HG02970 (cell line): ENCODE measurements at regions not wholly inside any gene's neighbourhood (a gene's known extent, or its start where the extent isn't known, plus 50 kb on each side); places are given as distances from the start of the nearest gene placed in this dataset.
"Not testable (repeated sequence)": the region's sequence is repeated elsewhere in the genome, so short reads cannot be mapped to it uniquely, and the experiment has no call there.

Source experiments
- ATAC-seq: cut with Tn5 transposase; IDR thresholded peaks from one replicate; pipeline ENCODE4 v1.9.1; 2021; ENCODE audit warnings: mild to moderate bottlenecking, moderate library complexity, moderate number of reproducible peaks; ENCODE audit not compliant: unreplicated experiment, low FRiP score

GRCh38 chr5:19229179-19229835 is 758.7 kb downstream of the CDH18 start:
- ATAC-seq: no peak

DNA sequence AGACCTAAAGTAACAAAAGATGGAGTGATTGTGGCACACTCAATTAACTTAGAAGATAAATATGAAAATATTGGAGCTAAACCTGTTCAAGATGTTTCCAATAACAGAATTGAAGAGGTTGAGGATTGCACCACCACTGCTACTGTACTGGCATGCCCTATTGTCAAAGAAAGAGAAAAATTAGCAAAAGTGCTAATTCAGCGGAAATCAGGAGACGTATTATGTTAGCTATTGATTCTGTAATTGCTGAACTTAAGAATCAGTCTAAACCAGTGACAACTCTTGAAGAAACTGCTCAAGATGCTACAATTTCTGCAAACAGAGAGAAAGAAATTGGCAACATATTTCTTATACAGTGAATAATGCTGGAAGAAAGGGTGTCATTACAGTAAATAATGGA is 754.4 kb downstream of the CDH18 start:
- no peak for ATAC-seq

DNA sequence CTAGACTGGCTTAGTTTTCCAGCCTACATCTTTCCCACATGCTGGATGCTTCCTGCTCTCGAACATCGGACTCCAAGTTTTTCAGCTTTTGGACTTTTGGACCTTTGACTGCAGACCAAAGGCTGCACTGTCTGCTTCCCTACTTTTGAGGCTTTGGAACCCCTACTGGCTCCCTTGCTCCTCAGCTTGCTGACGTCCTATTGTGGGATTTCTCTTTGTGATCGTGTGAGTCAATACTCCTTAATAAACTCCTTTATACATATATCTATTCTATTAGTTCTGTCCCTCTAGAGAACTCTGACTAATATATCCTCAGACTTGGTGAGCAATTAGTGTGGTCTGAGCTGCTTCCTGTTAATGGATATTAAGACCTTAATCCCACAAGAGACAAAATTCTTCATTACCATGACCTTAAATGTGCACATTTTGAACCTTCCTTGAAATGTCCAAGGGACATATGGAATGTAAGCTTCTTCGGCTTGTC is 752.9 kb downstream of the CDH18 start:
- ATAC-seq: no peak

DNA sequence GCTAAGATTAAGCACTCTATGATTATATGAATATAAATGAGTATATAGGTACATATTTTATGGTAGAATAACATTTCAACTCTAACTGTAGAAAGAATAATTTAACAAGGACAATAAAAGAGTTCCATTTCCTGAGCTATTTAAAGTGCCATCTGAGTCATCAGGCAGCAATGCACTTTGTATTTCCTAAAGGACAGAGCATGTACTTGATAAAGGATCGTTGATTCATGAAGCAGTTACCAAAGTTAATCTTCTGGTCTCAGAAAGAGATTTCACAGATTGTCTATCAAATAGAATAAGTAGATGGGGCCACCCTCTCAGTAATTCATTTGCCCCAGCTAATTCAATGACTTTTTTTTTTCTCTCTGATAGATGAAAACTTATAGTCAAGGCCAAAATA is 747.8 kb downstream of the CDH18 start:
- no peak for ATAC-seq

GRCh38 chr5:19241690-19242089 is 746.3 kb downstream of the CDH18 start:
- no peak for ATAC-seq

DNA sequence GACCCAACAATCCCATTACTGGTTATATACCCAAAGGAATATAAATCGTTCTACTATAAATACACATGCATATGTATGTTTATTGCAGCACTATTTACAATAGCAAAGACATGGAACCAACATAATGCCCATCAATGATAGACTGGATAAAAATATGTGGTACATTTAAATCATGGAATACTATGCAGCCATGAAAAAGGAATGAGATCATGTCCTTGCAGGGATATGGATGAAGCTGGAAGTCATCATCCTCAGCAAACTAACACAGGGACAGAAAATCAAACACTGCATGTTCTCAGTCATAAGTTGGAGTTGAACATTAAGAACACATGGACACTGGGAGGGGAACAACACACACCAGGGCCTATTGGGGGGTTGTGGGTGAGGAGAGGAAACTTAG is 741.8 kb downstream of the CDH18 start:
- not testable (repeated sequence) for ATAC-seq

DNA sequence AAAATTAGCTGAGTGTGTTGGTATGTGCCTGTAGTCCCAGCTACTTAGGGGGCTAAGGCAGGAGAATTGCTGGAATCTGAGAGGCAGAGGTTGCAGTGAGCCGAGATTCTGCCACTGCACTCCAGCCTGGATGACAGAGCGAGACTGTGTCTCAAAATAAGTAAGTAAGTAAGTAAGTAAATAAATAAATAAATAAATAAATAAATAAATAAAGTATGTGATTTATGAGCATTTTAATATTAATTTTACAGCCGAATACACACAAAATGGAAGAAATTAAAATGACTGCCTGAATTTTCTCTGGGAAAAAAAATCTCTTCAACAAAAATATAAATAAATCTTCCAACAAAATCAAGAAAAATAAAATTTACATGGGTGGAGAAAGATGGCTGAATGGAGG is 740.7 kb downstream of the CDH18 start:
- ATAC-seq: no peak

DNA sequence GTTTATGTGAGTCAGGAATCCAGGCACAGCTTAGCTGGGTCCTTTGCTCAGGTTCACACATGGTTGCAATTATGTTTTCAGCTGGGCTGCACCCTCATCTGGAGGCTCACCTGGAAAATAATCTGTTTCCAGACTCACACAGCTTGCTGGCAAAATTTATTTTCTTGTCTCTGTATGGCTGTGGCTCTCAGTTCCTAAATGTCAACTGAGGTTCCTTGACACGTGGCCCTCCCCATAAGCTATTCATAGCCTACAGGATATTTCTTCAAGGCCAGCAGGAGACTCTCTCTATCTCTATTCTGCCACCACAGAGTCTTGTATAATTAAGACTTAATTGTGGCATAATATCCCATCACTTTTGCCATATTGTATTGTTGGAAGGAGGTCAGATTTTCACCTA is 732.0 kb downstream of the CDH18 start:
- ATAC-seq: no peak

DNA sequence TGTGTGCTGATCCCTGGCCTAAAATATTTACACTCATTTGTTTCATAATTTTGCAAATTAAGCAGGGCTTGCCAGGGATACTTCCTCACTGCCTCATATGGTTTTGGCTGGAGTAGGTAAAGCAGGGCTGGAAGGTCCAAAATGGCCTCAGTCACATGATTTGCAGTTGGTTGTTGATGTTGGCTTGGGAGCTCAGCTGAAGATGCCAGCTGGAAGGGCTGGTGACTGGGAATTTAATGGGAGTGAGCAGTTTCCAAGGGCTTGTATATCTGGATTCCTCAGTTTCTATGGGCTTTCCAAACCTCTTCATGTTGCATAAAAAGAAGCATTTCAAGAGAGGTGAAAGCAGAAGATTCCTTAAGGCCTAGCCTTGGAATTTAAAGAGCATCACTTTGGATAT is 729.3 kb downstream of the CDH18 start:
- ATAC-seq: no peak

DNA sequence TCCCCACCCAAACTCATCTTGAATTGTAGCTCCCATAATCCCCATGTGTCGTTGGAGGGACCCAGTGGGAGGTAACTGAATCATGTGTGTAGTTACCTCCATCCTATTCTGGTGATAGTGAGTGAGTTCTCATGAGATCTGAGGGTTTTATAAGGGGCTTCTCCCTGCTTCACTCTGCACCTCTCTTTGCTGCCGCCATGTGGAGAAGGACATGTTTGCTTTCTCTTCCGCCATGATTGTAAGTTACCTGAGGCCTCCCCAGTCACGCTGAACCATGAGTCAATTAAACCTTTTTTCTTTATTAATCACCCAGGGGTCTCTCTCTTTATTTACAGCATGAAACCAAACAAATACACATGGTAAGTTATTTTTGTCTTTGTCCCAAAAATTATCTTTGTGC is 726.1 kb downstream of the CDH18 start:
- ATAC-seq: no peak

GRCh38 chr5:19264821-19265220 is 723.2 kb downstream of the CDH18 start:
- ATAC-seq: no peak

DNA sequence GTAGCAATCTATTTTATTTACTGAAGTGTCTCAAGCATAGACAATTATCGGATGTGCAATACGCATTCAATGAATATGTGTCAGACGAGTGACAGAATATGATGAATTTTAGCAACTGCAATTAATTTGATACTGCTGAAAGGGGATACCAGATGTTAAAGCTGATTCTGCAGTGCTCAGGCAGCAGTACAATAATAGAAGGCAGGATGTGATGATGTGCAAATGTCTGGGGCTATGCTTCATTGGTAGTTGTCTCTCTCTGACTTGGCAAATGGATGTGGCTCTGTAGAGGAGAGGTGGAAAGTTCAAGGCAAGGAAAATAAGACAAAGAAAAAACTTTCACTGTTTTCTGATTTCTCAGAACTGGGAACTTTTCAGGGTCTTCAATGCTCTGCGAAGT is 721.2 kb downstream of the CDH18 start:
- no peak for ATAC-seq

GRCh38 chr5:19270153-19270552 is 717.8 kb downstream of the CDH18 start:
- ATAC-seq: no peak

DNA sequence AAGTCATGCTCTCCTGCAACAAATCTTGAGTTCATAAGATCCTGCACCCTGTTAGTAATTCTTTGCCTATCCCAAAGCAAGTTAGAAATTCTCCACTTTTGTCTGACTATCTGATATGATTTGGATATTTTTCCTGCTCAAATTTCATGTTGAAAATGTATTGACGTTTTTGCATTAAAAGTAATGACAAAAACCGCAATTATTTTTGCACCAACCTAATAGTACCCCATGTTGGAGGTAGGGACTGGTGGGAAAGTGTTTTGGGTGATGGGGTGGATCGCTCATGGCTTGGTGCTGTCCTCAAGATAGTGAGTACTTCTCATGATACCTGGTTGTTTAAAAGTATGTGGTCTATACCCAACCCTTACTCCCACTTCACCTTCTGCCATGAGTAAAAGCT is 713.4 kb downstream of the CDH18 start:
- no peak for ATAC-seq

- no peak for ATAC-seq
These were observed 702.7 kb downstream of the CDH18 start for GRCh38 chr5:19285286-19285685.

DNA sequence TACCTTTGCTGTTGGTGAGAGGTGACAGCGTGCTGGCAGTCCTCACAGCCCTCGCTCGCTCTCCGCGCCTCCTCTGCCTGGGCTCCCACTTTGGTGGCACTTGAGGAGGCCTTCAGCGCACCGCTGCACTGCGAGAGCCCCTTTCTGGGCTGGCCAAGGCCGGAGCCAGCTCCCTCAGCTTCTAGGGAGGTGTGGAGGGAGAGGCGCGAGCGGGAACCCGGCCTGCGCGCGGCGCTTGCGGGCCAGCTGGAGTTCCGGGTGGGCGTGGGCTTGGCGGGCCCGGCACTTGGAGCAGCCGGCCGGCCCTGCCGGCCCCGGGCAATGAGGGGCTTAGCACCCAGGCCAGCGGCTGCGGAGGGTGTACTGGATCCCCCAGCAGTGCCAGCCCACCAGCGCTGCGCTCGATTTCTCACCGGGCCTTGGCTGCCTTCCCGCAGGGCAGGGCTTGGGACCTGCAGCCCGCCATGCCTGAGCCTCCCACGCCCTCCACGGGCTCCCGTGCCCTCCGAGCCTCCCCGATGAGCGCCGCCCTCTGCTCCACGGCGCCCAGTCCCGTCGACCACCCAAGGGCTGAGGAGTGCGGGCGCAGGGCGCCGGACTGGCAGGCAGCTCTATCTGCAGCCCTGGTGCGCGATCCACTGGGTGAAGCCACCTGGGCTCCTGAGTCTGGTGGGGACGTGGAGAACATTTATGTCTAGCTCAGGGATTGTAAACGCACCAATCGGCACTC is 700.3 kb downstream of the CDH18 start:
- not testable (repeated sequence) for ATAC-seq

DNA sequence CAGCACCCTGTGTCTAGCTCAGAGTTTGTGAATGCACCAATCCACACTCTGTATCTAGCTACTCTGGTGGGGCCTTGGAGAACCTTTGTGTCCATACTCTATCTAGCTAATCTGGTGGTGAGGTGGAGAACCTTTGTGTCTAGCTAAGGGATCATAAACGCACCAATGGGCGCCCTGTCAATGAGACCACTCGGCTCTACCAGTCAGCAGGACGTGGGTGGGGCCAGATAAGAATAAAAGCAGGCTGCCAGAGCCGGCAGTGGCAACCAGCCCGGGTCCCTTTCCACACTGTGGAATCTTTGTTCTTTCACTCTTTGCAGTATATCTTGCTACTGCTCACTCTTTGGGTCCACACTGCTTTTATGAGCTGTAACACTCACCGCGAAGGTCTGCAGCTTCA is 699.7 kb downstream of the CDH18 start:
- ATAC-seq: not testable (repeated sequence)

DNA sequence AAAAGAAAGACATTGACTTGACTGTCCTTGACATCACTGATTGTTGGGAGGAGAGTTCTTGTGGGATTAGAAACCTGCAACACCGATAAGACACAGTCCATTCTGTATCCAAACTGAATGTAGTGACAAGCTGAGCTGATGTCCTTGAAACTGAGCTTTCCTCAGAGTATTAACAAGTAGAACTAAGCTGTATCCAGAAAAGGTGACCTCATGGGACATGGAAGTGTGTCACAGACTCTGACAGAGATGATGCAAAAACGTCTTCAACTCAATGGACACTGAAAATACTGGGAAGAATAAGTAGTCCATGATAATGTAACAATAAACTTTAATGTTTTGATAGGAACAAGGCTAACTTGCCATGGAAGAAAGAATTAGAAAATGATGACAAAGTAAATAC is 690.1 kb downstream of the CDH18 start:
- ATAC-seq: no peak

- no peak for ATAC-seq
These were observed 686.7 kb downstream of the CDH18 start for GRCh38 chr5:19301271-19301670.

DNA sequence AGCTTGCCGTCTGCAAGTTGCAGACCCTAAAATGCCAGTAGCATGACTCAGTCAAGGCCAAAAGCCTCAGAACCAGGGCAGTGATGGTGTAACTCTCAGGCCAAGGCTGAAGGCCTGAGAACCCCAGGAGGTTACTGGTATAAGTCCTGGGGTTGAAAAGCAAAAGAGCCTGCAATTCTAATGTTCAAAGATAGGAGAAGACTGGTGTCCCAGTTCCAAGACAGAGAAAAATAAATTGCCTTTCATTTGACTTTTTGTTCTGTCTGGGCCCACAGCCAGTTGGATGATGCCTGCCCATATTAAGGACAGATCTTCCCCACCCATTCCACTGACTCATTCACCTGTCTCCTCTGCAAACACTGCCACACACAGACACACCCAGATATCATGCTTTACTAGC is 673.2 kb downstream of the CDH18 start:
- ATAC-seq: no peak

DNA sequence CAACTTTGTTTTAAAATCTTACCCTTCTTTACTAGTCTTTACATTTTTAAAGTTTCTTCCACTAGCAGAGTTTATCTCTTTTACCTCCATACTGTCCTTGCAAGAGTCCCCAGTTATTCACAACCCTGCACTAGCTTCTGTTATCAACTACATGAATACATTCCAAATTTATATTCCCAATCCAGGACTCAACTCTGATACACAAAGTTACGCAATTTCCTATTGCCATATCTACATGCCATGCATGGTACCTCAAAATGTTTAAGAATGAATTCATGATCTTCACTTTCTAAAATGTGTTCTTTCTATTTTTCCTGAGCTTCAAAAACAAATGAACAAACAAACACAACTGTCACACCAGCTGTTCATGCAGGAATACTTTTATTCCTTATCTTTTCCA is 668.7 kb downstream of the CDH18 start:
- no peak for ATAC-seq
